ENCODE measurements at regions not wholly inside any gene's neighbourhood (a gene's known extent, or its start where the extent isn't known, plus 50 kb on each side); places are given as distances from the start of the nearest gene placed in this dataset.

- no peak for TF ChIP-seq EZH2phosphoT487 (IDR thresholded peaks at IDR 0.05; ENCODE audit: insufficient read depth, low read depth)
- no peak for TF ChIP-seq EZH2 (IDR thresholded peaks at IDR 0.05; ENCODE audit: insufficient read depth, poor library complexity, severe bottlenecking)
These were observed 242.6 kb downstream of the ACTR3B start for GRCh38 chr7:153002115-153002514.
